Cardiac fibroblast (primary cell): ENCODE measurements at regions not wholly inside any gene's neighbourhood (a gene's known extent, or its start where the extent isn't known, plus 50 kb on each side); places are given as distances from the start of the nearest gene placed in this dataset.

Experiments
- DNase-seq, 2 donors: peaks; one replicate each; pipeline versions ENCODE4 v3.0.0 to v3.0.0-alpha.2; 2010; ENCODE audit warnings: low read depth in 2 of 2
- H3K4me3 ChIP-seq, 2 donors: replicated peaks in 1 of 2; 1 replicate in 1 of 2; 2 replicates in 1 of 2; pipeline ENCODE4 v1.5.1; 2011; ENCODE audit warnings: low read depth in 2 of 2, low read length in 2 of 2, mild to moderate bottlenecking in 2 of 2, moderate library complexity in 1 of 2
- CTCF ChIP-seq: IDR thresholded peaks from one replicate; pipeline ENCODE4 v1.5.1; 2011; ENCODE audit warnings: low read depth, mild to moderate bottlenecking, low read length, inconsistent platforms

- peak; percentile 13 for TF ChIP-seq CTCF
- no peak for DNase-seq
- H3K4me3 ChIP-seq, result no peak overlapping the region
Measured at GRCh38 chr1:224521904-224522734, 87.5 kb upstream of the WDR26 start.

- no peak for DNase-seq
- TF ChIP-seq CTCF, result no peak
- H3K4me3 ChIP-seq, result no peak overlapping the region
Measured at GRCh38 chr1:224523676-224524075, 89.1 kb upstream of the WDR26 start.

- no peak overlapping the region for H3K4me3 ChIP-seq
- TF ChIP-seq CTCF, result no peak
- peak in 1 of 2 donors; percentile 63 for DNase-seq
Measured at GRCh38 chr1:224524679-224525078, 90.1 kb upstream of the WDR26 start.

- no peak overlapping the region for H3K4me3 ChIP-seq
- no peak for TF ChIP-seq CTCF
- peak in 1 of 2 donors; percentile 70 for DNase-seq
Measured at GRCh38 chr1:224525411-224526040, 90.6 kb upstream of the CNIH3 start.

GRCh38 chr1:224526771-224527170 is 89.3 kb upstream of the CNIH3 start:
- TF ChIP-seq CTCF, result no peak
- no peak overlapping the region for H3K4me3 ChIP-seq
- no peak for DNase-seq

- peak; percentile 63 to 86 for DNase-seq
- no peak for TF ChIP-seq CTCF
- H3K4me3 ChIP-seq, result no peak overlapping the region
Measured at GRCh38 chr1:224528900-224529299, 87.2 kb upstream of the CNIH3 start.
